SK-N-SH treated with all-trans-retinoic acid at 6 μM for 48 hours (cell line): ENCODE measurements at regions not wholly inside any gene's neighbourhood (a gene's known extent, or its start where the extent isn't known, plus 50 kb on each side); places are given as distances from the start of the nearest gene placed in this dataset.

Source experiments
- ATAC-seq: fragments of 200-7000 bp; cut with Tn5 transposase; 3 replicates; pipeline ENCODE4 v1.9.1; 2020; ENCODE audit warnings: mild to moderate bottlenecking, moderate library complexity
- ARNTL ChIP-seq: fragments of 450-650 bp; formaldehyde crosslinking; IDR thresholded peaks from 2 replicates; pipeline ENCODE4 v1.5.0; 2020; ENCODE audit warnings: low read depth, mild to moderate bottlenecking, moderate library complexity, borderline replicate concordance
- BACH2 ChIP-seq: fragments of 250-450 bp; sonication (Bioruptor Pico); IDR thresholded peaks from 2 replicates; pipeline ENCODE4 v1.9.0; 2021; ENCODE audit warnings: mild to moderate bottlenecking, borderline replicate concordance
- CREB5 ChIP-seq: fragments of 250-450 bp; sonication (Bioruptor Pico); IDR thresholded peaks from 2 replicates; pipeline ENCODE4 v1.5.1; 2020; ENCODE audit warnings: low read depth, mild to moderate bottlenecking, moderate library complexity
- CSDC2 ChIP-seq: fragments of 250-450 bp; sonication (Bioruptor Pico); IDR thresholded peaks from 2 replicates; pipeline ENCODE4 v1.5.0; 2020; ENCODE audit warnings: mild to moderate bottlenecking, moderate library complexity
- ESRRG ChIP-seq: fragments of 250-450 bp; sonication (Bioruptor Pico); IDR thresholded peaks from 2 replicates; pipeline ENCODE4 v1.6.1; 2021; ENCODE audit warnings: mild to moderate bottlenecking
- GLIS3 ChIP-seq: fragments of 250-450 bp; sonication (Bioruptor Pico); IDR thresholded peaks from 2 replicates; pipeline ENCODE4 v1.5.0; 2020; ENCODE audit warnings: mild to moderate bottlenecking, moderate library complexity
- ISL1 ChIP-seq: fragments of 250-450 bp; sonication (Bioruptor Pico); IDR thresholded peaks from 2 replicates; pipeline ENCODE4 v2.1.2; 2022; ENCODE audit warnings: mild to moderate bottlenecking, moderate library complexity
- OSR1 ChIP-seq: fragments of 250-450 bp; sonication (Bioruptor Pico); IDR thresholded peaks from 2 replicates; pipeline ENCODE4 v1.8.0; 2022; ENCODE audit warnings: moderate library complexity, mild to moderate bottlenecking, inconsistent platforms
- POU6F1 ChIP-seq: fragments of 250-450 bp; sonication (Bioruptor Pico); IDR thresholded peaks from 2 replicates; pipeline ENCODE4 v1.8.0; 2021; ENCODE audit warnings: low read depth, mild to moderate bottlenecking, moderate library complexity, borderline replicate concordance
- PPARA ChIP-seq: fragments of 250-450 bp; sonication (Bioruptor Pico); IDR thresholded peaks from 2 replicates; pipeline ENCODE4 v1.5.0; 2020; ENCODE audit warnings: mild to moderate bottlenecking, borderline replicate concordance
- RARB ChIP-seq: fragments of 250-450 bp; sonication (Bioruptor Pico); IDR thresholded peaks from 2 replicates; pipeline ENCODE4 v1.8.0; 2021; ENCODE audit warnings: mild to moderate bottlenecking, moderate library complexity
- SNAI2 ChIP-seq: fragments of 250-450 bp; sonication (Bioruptor Pico); IDR thresholded peaks from 2 replicates; pipeline ENCODE4 v1.5.0; 2020; ENCODE audit warnings: mild to moderate bottlenecking, moderate library complexity
- TCF4 ChIP-seq: fragments of 250-450 bp; sonication (Bioruptor Pico); IDR thresholded peaks from 2 replicates; pipeline ENCODE4 v1.8.0; 2021; ENCODE audit warnings: mild to moderate bottlenecking, moderate library complexity, borderline replicate concordance
- TOX ChIP-seq: fragments of 250-450 bp; sonication (Bioruptor Pico); IDR thresholded peaks from 2 replicates; pipeline ENCODE4 v1.8.0; 2021; ENCODE audit warnings: mild to moderate bottlenecking, moderate library complexity, borderline replicate concordance
- TSHZ2 ChIP-seq: fragments of 250-450 bp; sonication (Bioruptor Pico); IDR thresholded peaks from 2 replicates; pipeline ENCODE4 v1.5.0; 2020; ENCODE audit warnings: mild to moderate bottlenecking, moderate library complexity
- ZFP3 ChIP-seq: fragments of 250-450 bp; sonication (Bioruptor Pico); IDR thresholded peaks from 2 replicates; pipeline ENCODE4 v1.5.0; 2020; ENCODE audit warnings: mild to moderate bottlenecking, moderate library complexity
- ZFP30 ChIP-seq: fragments of 450-650 bp; formaldehyde crosslinking; IDR thresholded peaks from 2 replicates; pipeline ENCODE4 v1.5.0; 2022; ENCODE audit warnings: mild to moderate bottlenecking, moderate library complexity
- ZNF565 ChIP-seq: fragments of 450-650 bp; formaldehyde crosslinking; conservative IDR thresholded peaks from 2 replicates; pipeline ENCODE4 v1.5.0; 2020; ENCODE audit warnings: low read depth, mild to moderate bottlenecking, moderate library complexity
- ZNF70 ChIP-seq: fragments of 450-650 bp; formaldehyde crosslinking; IDR thresholded peaks from 2 replicates; pipeline ENCODE4 v1.5.0; 2020; ENCODE audit warnings: mild to moderate bottlenecking, moderate library complexity
- ZNF8 ChIP-seq: fragments of 450-650 bp; formaldehyde crosslinking; IDR thresholded peaks from 2 replicates; pipeline ENCODE4 v1.5.0; 2020; ENCODE audit warnings: mild to moderate bottlenecking, moderate library complexity

GRCh38 chr17:79182176-79183042 lies 107.8 kb downstream of the ENGASE start:
- TF ChIP-seq OSR1 (CRISPR knock-in tag) (no peak), SNAI2 (CRISPR knock-in tag) (no peak), CSDC2 (no peak)
- TF ChIP-seq, all 23 proteins: peak for 0
- ATAC-seq, result no peak

DNA sequence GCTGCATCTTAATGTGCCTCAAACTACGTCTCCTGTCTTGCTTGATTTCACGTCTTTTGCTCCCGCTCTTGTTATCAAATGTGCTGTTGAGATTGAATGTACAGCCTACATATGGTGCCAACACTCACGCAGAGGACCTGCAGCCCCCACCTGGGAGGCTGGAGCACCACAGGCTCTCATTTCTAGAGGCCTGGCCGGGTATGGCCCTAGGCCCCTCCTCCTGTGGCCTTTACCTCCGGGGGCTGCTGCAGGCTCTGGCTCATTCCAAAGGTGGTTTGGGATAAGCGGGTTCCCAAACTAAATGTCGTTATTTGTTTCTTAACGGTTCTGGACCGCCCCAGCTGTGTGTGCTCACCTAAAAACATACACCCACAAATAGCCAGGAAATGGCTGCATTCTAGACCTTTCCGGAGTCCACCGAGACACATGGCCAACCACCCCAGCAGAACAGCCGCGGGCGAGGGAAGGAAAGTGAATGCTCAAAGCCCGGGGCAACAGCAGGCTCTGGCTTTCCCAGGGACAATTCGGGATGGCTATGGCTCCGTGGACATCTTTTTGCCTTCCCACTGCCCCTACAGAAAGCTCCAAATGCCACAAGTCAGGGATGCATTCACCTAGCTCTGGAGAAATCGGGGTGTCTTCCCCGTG lies 105.9 kb downstream of the ENGASE start:
- TF ChIP-seq POU6F1 (CRISPR knock-in tag) (no peak), BACH2 (CRISPR knock-in tag) (no peak), GLIS3 (CRISPR knock-in tag) (no peak), ZFP30 (CRISPR knock-in tag) (no peak), TOX (CRISPR knock-in tag) (no peak), CREB5 (CRISPR knock-in tag) (no peak), ESRRG (CRISPR knock-in tag) (no peak), ZNF8 (CRISPR knock-in tag) (no peak), ISL1 (no peak), PPARA (CRISPR knock-in tag) (no peak), ARNTL (CRISPR knock-in tag) (no peak), ZNF70 (CRISPR knock-in tag) (no peak), ZNF565 (CRISPR knock-in tag) (no peak), OSR1 (CRISPR knock-in tag) (no peak), TCF4 (CRISPR knock-in tag) (no peak), ZFP3 (CRISPR knock-in tag) (no peak), RARB (CRISPR knock-in tag) (no peak)
- TF ChIP-seq, all 23 proteins: peak for 0
- ATAC-seq, result no peak

- TF ChIP-seq TOX (CRISPR knock-in tag) (no peak), CREB5 (CRISPR knock-in tag) (no peak), PPARA (CRISPR knock-in tag) (no peak), ARNTL (CRISPR knock-in tag) (no peak), TCF4 (CRISPR knock-in tag) (no peak), ZFP30 (CRISPR knock-in tag) (no peak), ZNF8 (CRISPR knock-in tag) (no peak), TSHZ2 (CRISPR knock-in tag) (no peak)
- ATAC-seq, result no peak
Measured at GRCh38 chr17:79179334-79179733, 104.7 kb downstream of the ENGASE start.
